Neural cell (in vitro differentiated cells): ENCODE measurements at regions not wholly inside any gene's neighbourhood (a gene's known extent, or its start where the extent isn't known, plus 50 kb on each side); places are given as distances from the start of the nearest gene placed in this dataset.

Source experiments
- H2AFZ ChIP-seq: fragments of 200-600, 300-800 bp; sonication (generic), shearing (Covaris generic); 2 replicates; pipeline ENCODE4 v1.6.0; 2014; ENCODE audit warnings: low read depth, mild to moderate bottlenecking, antibody characterized with exemption, low read length, moderate library complexity
- H3F3A ChIP-seq: fragments of 200-600 bp; shearing (Covaris generic); 2 replicates; pipeline ENCODE4 v1.6.1; 2016; ENCODE audit warnings: mild to moderate bottlenecking, moderate library complexity, mixed read lengths, antibody characterized with exemption, low read length; ENCODE audit not compliant: insufficient read depth, poor library complexity, severe bottlenecking
- H3K27ac ChIP-seq: fragments of 200-600, 300-800 bp; sonication (generic), shearing (Covaris generic); 2 replicates; pipeline ENCODE4 v1.5.1; 2014; ENCODE audit warnings: mild to moderate bottlenecking, low read length, moderate library complexity
- H3K27me3 ChIP-seq: fragments of 300-800, 200-600 bp; sonication (generic), shearing (Covaris generic); 2 replicates; pipeline ENCODE4 v1.6.0; 2014; ENCODE audit warnings: mild to moderate bottlenecking, low read depth, low read length, moderate library complexity; ENCODE audit not compliant: insufficient read depth
- H3K36me3 ChIP-seq: fragments of 300-800, 200-600 bp; sonication (generic), shearing (Covaris generic); 2 replicates; pipeline ENCODE4 v1.5.1; 2014; ENCODE audit warnings: mild to moderate bottlenecking, antibody characterized with exemption, low read length, moderate library complexity; ENCODE audit not compliant: insufficient read depth
- H3K4me2 ChIP-seq: fragments of 300-800, 200-600 bp; sonication (generic), shearing (Covaris generic); 2 replicates; pipeline ENCODE4 v1.6.0; 2014; ENCODE audit warnings: mild to moderate bottlenecking, low read length
- H3K4me3 ChIP-seq: fragments of 300-800, 200-600 bp; sonication (generic), shearing (Covaris generic); 2 replicates; pipeline ENCODE4 v1.5.1; 2014; ENCODE audit warnings: mild to moderate bottlenecking, low read length, moderate library complexity
- H3K79me2 ChIP-seq: fragments of 200-600 bp; shearing (Covaris generic); replicated peaks from 2 replicates; pipeline ENCODE4 v1.6.0; 2014; ENCODE audit warnings: mild to moderate bottlenecking, low read length, moderate library complexity; ENCODE audit not compliant: insufficient read depth
- H3K9ac ChIP-seq: fragments of 300-800, 200-600 bp; sonication (generic), shearing (Covaris generic); 2 replicates; pipeline ENCODE4 v1.6.1; 2016; ENCODE audit warnings: mild to moderate bottlenecking, low read length, mixed read lengths
- H3K9me2 ChIP-seq: fragments of 200-600 bp; shearing (Covaris generic); 2 replicates; pipeline ENCODE4 v1.6.1; 2016; ENCODE audit warnings: mild to moderate bottlenecking, low read length, mixed read lengths; ENCODE audit not compliant: insufficient read depth
- H3K9me3 ChIP-seq: fragments of 200-600, 300-800 bp; sonication (generic), shearing (Covaris generic); 2 replicates; pipeline ENCODE4 v1.6.1; 2016; ENCODE audit warnings: mild to moderate bottlenecking, mixed run types, low read length, moderate library complexity, mixed read lengths
- H4K20me1 ChIP-seq: fragments of 200-600 bp; shearing (Covaris generic); 2 replicates; pipeline ENCODE4 v1.6.1; 2016; ENCODE audit warnings: mild to moderate bottlenecking, mixed run types; ENCODE audit not compliant: insufficient read depth
- EP300 ChIP-seq: fragments of 450-650 bp; conservative IDR thresholded peaks from 2 replicates; pipeline ENCODE4 v1.6.1; 2014; ENCODE audit warnings: antibody characterized with exemption, mild to moderate bottlenecking, moderate library complexity; ENCODE audit not compliant: poor library complexity, severe bottlenecking
- EZH2 ChIP-seq: fragments of 200-600, 300-800 bp; shearing (Covaris generic), sonication (generic); IDR thresholded peaks from 2 replicates; pipeline ENCODE4 v1.6.1; 2014; ENCODE audit warnings: antibody characterized with exemption, low read length, borderline replicate concordance, mild to moderate bottlenecking; ENCODE audit not compliant: insufficient read depth, poor library complexity, severe bottlenecking
- MXI1 ChIP-seq: fragments of 450-650 bp; conservative IDR thresholded peaks from 2 replicates; pipeline ENCODE4 v1.6.1; 2014; ENCODE audit warnings: antibody characterized with exemption, mild to moderate bottlenecking; ENCODE audit not compliant: poor library complexity, severe bottlenecking
- POLR2AphosphoS5 ChIP-seq: IDR thresholded peaks from 2 replicates; pipeline ENCODE4 v1.6.1; 2012
- RAD21 ChIP-seq: fragments of 450-650 bp; conservative IDR thresholded peaks from 2 replicates; pipeline ENCODE4 v1.6.1; 2014; ENCODE audit warnings: antibody characterized with exemption, mild to moderate bottlenecking, moderate library complexity
- SMC3 ChIP-seq: fragments of 450-650 bp; conservative IDR thresholded peaks from 2 replicates; pipeline ENCODE4 v1.6.1; 2014; ENCODE audit warnings: antibody characterized with exemption, mild to moderate bottlenecking, moderate library complexity; ENCODE audit not compliant: poor library complexity
- TAF1 ChIP-seq: IDR thresholded peaks from 2 replicates; pipeline ENCODE4 v1.6.1; 2012; ENCODE audit warnings: low read depth
- TF ChIP-seq, protein P1 (sequence below): IDR thresholded peaks from 2 replicates; pipeline ENCODE4 v1.6.1; 2012; ENCODE audit warnings: borderline replicate concordance
- TF ChIP-seq, protein P2 (sequence below): fragments of 450-650 bp; IDR thresholded peaks from 2 replicates; pipeline ENCODE4 v1.5.1; 2014; ENCODE audit warnings: antibody characterized with exemption, mild to moderate bottlenecking, moderate library complexity; ENCODE audit not compliant: poor library complexity, severe bottlenecking

DNA sequence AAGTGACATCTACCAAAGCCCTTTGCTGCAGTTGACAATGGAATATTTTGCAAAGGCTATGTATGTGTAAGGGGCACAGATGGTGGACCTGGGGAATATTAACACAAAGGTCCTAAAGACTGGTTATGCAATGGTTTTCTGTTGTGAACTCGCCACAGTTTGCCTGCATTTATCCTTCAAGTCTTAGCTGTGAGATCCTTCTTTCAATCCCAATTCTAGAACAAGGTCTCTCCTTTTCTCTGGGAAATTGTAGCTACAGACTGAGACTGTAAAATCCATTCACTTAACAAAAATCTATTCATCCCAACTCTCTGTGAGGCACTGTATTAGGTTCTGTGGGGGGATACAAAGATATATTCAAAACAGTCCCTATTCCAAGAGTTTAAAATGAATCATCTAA is 250.4 kb downstream of the GPM6A start:
- H2AFZ ChIP-seq, result no peak overlapping the region
- H3K4me2 ChIP-seq, result no peak overlapping the region
- no peak overlapping the region for H3K27ac ChIP-seq
- no peaks in the 10 kb centered on the region for H3F3A ChIP-seq
- no peaks in the 10 kb centered on the region for H3K36me3 ChIP-seq
- no peaks in the 10 kb centered on the region for H3K79me2 ChIP-seq
- H3K9me2 ChIP-seq, result no peaks in the 10 kb centered on the region
- no peak overlapping the region for H3K9ac ChIP-seq
- no peak for TF ChIP-seq RAD21
- TF ChIP-seq EZH2, result no peak
- TF ChIP-seq MXI1, result no peak
- no peak for TF ChIP-seq TAF1
- TF ChIP-seq SMC3, result no peak
- TF ChIP-seq, protein P1, sequence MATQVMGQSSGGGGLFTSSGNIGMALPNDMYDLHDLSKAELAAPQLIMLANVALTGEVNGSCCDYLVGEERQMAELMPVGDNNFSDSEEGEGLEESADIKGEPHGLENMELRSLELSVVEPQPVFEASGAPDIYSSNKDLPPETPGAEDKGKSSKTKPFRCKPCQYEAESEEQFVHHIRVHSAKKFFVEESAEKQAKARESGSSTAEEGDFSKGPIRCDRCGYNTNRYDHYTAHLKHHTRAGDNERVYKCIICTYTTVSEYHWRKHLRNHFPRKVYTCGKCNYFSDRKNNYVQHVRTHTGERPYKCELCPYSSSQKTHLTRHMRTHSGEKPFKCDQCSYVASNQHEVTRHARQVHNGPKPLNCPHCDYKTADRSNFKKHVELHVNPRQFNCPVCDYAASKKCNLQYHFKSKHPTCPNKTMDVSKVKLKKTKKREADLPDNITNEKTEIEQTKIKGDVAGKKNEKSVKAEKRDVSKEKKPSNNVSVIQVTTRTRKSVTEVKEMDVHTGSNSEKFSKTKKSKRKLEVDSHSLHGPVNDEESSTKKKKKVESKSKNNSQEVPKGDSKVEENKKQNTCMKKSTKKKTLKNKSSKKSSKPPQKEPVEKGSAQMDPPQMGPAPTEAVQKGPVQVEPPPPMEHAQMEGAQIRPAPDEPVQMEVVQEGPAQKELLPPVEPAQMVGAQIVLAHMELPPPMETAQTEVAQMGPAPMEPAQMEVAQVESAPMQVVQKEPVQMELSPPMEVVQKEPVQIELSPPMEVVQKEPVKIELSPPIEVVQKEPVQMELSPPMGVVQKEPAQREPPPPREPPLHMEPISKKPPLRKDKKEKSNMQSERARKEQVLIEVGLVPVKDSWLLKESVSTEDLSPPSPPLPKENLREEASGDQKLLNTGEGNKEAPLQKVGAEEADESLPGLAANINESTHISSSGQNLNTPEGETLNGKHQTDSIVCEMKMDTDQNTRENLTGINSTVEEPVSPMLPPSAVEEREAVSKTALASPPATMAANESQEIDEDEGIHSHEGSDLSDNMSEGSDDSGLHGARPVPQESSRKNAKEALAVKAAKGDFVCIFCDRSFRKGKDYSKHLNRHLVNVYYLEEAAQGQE, result no peak
- TF ChIP-seq, protein P2, sequence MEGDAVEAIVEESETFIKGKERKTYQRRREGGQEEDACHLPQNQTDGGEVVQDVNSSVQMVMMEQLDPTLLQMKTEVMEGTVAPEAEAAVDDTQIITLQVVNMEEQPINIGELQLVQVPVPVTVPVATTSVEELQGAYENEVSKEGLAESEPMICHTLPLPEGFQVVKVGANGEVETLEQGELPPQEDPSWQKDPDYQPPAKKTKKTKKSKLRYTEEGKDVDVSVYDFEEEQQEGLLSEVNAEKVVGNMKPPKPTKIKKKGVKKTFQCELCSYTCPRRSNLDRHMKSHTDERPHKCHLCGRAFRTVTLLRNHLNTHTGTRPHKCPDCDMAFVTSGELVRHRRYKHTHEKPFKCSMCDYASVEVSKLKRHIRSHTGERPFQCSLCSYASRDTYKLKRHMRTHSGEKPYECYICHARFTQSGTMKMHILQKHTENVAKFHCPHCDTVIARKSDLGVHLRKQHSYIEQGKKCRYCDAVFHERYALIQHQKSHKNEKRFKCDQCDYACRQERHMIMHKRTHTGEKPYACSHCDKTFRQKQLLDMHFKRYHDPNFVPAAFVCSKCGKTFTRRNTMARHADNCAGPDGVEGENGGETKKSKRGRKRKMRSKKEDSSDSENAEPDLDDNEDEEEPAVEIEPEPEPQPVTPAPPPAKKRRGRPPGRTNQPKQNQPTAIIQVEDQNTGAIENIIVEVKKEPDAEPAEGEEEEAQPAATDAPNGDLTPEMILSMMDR, result no peak
- no peak for TF ChIP-seq POLR2AphosphoS5
- TF ChIP-seq EP300, result no peak
- H4K20me1 ChIP-seq, result no peaks in the 10 kb centered on the region
- H3K27me3 ChIP-seq, result no peaks in the 10 kb centered on the region
- H3K9me3 ChIP-seq, result no peaks in the 10 kb centered on the region
- no peak overlapping the region for H3K4me3 ChIP-seq

DNA sequence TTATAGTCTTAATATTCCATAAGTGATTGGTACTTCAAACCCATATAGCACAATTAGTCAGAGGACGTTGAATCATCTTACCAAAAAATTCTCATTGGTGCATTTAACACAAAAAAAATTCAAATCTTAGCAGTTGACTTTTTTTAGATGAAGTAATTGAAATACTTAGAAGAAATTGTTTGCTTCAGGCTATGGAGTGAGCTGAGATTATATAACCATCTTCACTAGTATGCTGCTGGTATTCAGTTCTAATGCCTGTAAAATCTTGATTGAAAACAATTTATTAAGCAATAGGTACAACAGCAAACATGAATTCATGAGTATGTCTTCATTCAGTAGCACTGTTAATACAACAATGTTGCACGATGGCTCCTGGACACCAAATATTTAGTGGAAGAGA is 250.0 kb downstream of the GPM6A start:
- H3K79me2 ChIP-seq, result no peaks in the 10 kb centered on the region
- no peaks in the 10 kb centered on the region for H3K9me3 ChIP-seq
- no peaks in the 10 kb centered on the region for H3F3A ChIP-seq
- no peak overlapping the region for H3K27ac ChIP-seq
- H4K20me1 ChIP-seq, result no peaks in the 10 kb centered on the region
- H3K4me3 ChIP-seq, result no peak overlapping the region
- no peaks in the 10 kb centered on the region for H3K36me3 ChIP-seq
- no peaks in the 10 kb centered on the region for H3K27me3 ChIP-seq
- no peaks in the 10 kb centered on the region for H3K9me2 ChIP-seq
- no peak overlapping the region for H2AFZ ChIP-seq
- H3K9ac ChIP-seq, result no peak overlapping the region
- TF ChIP-seq RAD21 (no peak), POLR2AphosphoS5 (no peak), TAF1 (no peak)
- H3K4me2 ChIP-seq, result no peak overlapping the region

DNA sequence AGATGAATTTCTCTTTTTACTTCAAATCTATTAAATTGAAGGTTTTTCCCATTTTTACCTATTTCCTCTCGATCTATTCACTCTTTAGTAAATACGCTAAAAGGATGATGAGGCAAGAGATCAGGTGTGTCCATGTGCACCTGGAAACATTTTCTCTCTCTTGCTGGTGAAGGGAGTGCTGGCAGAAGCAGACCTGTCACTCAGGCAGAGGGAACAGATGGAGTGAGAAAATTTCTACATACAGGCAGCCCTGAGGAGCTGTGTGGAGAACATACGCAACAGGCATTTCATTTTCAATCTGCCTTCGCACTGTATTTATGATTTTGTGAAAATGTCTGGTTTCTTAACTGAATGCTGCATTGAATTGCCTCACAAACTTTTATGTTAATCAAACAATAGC is 249.5 kb downstream of the GPM6A start:
- Histone ChIP-seq H3K9me3 (no peaks in the 10 kb centered on the region), H2AFZ (no peak overlapping the region), H3K27ac (no peak overlapping the region), H3K9ac (no peak overlapping the region), H3K4me3 (no peak overlapping the region), H3K9me2 (no peaks in the 10 kb centered on the region), H4K20me1 (no peaks in the 10 kb centered on the region), H3F3A (no peaks in the 10 kb centered on the region), H3K79me2 (no peaks in the 10 kb centered on the region), H3K4me2 (no peak overlapping the region), H3K27me3 (no peaks in the 10 kb centered on the region), H3K36me3 (no peaks in the 10 kb centered on the region)
- TF ChIP-seq SMC3, result peak; percentile 24
- TF ChIP-seq EZH2, result no peak
